ENCODE measurements at regions not wholly inside any gene's neighbourhood (a gene's known extent, or its start where the extent isn't known, plus 50 kb on each side); places are given as distances from the start of the nearest gene placed in this dataset.

GRCh38 chr6:167588920-167589614 is 237.6 kb upstream of the AFDN start:
- no peak overlapping the region for H3K9ac ChIP-seq (ENCODE audit: low read length)
- H3K4me3 ChIP-seq (ENCODE audit: low read depth, low read length, poor library complexity, severe bottlenecking), result no peak overlapping the region
- H3F3A ChIP-seq (ENCODE audit: insufficient read depth, low read length), result no peaks in the 10 kb centered on the region
- TF ChIP-seq CTCF (IDR thresholded peaks at IDR 0.05; ENCODE audit: low read length), result no peak
- H2AFZ ChIP-seq (ENCODE audit: low read length), result no peak overlapping the region
- no peaks in the 10 kb centered on the region for H4K20me1 ChIP-seq (ENCODE audit: insufficient read depth, low read length)
- H3K9me3 ChIP-seq (ENCODE audit: low read length), result no peaks in the 10 kb centered on the region
- H3K79me2 ChIP-seq (ENCODE audit: insufficient read depth, low read length), result no peaks in the 10 kb centered on the region
- H3K9me2 ChIP-seq (ENCODE audit: low read depth, low read length), result no peaks in the 10 kb centered on the region
- no peaks in the 10 kb centered on the region for H3K4me1 ChIP-seq (ENCODE audit: insufficient read depth, low read length, severe bottlenecking)
- H3K36me3 ChIP-seq (ENCODE audit: insufficient read depth, low read length), result no peaks in the 10 kb centered on the region
- no peaks in the 10 kb centered on the region for H3K27me3 ChIP-seq (ENCODE audit: insufficient read depth, low read length)
- H3K27ac ChIP-seq (ENCODE audit: low read depth, low read length, poor library complexity, severe bottlenecking), result no peak overlapping the region
- H3K4me2 ChIP-seq (ENCODE audit: low read length), result no peak overlapping the region

- no peaks in the 10 kb centered on the region for H3K36me3 ChIP-seq (ENCODE audit: insufficient read depth, low read length)
- no peaks in the 10 kb centered on the region for H3K79me2 ChIP-seq (ENCODE audit: insufficient read depth, low read length)
- H4K20me1 ChIP-seq (ENCODE audit: insufficient read depth, low read length), result no peaks in the 10 kb centered on the region
- TF ChIP-seq CTCF (IDR thresholded peaks at IDR 0.05; ENCODE audit: low read length) (no peak), EZH2 (IDR thresholded peaks at IDR 0.05; ENCODE audit: borderline replicate concordance, low read length) (no peak)
- no peak overlapping the region for H2AFZ ChIP-seq (ENCODE audit: low read length)
- no peaks in the 10 kb centered on the region for H3F3A ChIP-seq (ENCODE audit: insufficient read depth, low read length)
- no peaks in the 10 kb centered on the region for H3K9me2 ChIP-seq (ENCODE audit: low read depth, low read length)
- no peaks in the 10 kb centered on the region for H3K9me3 ChIP-seq (ENCODE audit: low read length)
- no peaks in the 10 kb centered on the region for H3K4me1 ChIP-seq (ENCODE audit: insufficient read depth, low read length, severe bottlenecking)
- H3K4me3 ChIP-seq (ENCODE audit: low read depth, low read length, poor library complexity, severe bottlenecking), result no peak overlapping the region
- no peak overlapping the region for H3K9ac ChIP-seq (ENCODE audit: low read length)
- no peak overlapping the region for H3K27ac ChIP-seq (ENCODE audit: low read depth, low read length, poor library complexity, severe bottlenecking)
- H3K4me2 ChIP-seq (ENCODE audit: low read length), result no peak overlapping the region
- no peaks in the 10 kb centered on the region for H3K27me3 ChIP-seq (ENCODE audit: insufficient read depth, low read length)
These were observed 237.1 kb upstream of the AFDN start for GRCh38 chr6:167589615-167589940.

- H3F3A ChIP-seq (ENCODE audit: insufficient read depth, low read length), result no peaks in the 10 kb centered on the region
- H3K9me3 ChIP-seq (ENCODE audit: low read length), result no peaks in the 10 kb centered on the region
These were observed 236.5 kb upstream of the AFDN start for GRCh38 chr6:167590193-167590592.

More at GRCh38 chr6:167590193-167590592, 236.5 kb upstream of the AFDN start:
- Histone ChIP-seq H3K4me2 (ENCODE audit: low read length) (no peak overlapping the region), H3K4me3 (ENCODE audit: low read depth, low read length, poor library complexity, severe bottlenecking) (no peak overlapping the region), H3K79me2 (ENCODE audit: insufficient read depth, low read length) (no peaks in the 10 kb centered on the region), H3K4me1 (ENCODE audit: insufficient read depth, low read length, severe bottlenecking) (no peaks in the 10 kb centered on the region), H2AFZ (ENCODE audit: low read length) (no peak overlapping the region), H3K9me2 (ENCODE audit: low read depth, low read length) (no peaks in the 10 kb centered on the region), H3K27me3 (ENCODE audit: insufficient read depth, low read length) (no peaks in the 10 kb centered on the region), H3K36me3 (ENCODE audit: insufficient read depth, low read length) (no peaks in the 10 kb centered on the region), H3K27ac (ENCODE audit: low read depth, low read length, poor library complexity, severe bottlenecking) (no peak overlapping the region), H4K20me1 (ENCODE audit: insufficient read depth, low read length) (no peaks in the 10 kb centered on the region), H3K9ac (ENCODE audit: low read length) (no peak overlapping the region)
- TF ChIP-seq EZH2 (IDR thresholded peaks at IDR 0.05; ENCODE audit: borderline replicate concordance, low read length), result no peak
- no peak for TF ChIP-seq CTCF (IDR thresholded peaks at IDR 0.05; ENCODE audit: low read length)

Data from OCI-LY1 (cell line).